SK-N-SH treated with all-trans-retinoic acid at 6 μM for 48 hours (cell line): ENCODE measurements at regions not wholly inside any gene's neighbourhood (a gene's known extent, or its start where the extent isn't known, plus 50 kb on each side); places are given as distances from the start of the nearest gene placed in this dataset.

ENCODE experiments used
- ESRRG ChIP-seq: fragments of 250-450 bp; sonication (Bioruptor Pico); IDR thresholded peaks from 2 replicates; pipeline ENCODE4 v1.6.1; 2021; ENCODE audit warnings: mild to moderate bottlenecking
- ZC3H10 ChIP-seq: fragments of 250-450 bp; sonication (Bioruptor Pico); IDR thresholded peaks from 2 replicates; pipeline ENCODE4 v1.5.1; 2021; ENCODE audit warnings: mild to moderate bottlenecking, moderate library complexity
- TF ChIP-seq, protein P1 (sequence below): fragments of 250-450 bp; sonication (Bioruptor Pico); IDR thresholded peaks from 2 replicates; pipeline ENCODE4 v1.5.0; 2020; ENCODE audit warnings: mild to moderate bottlenecking, moderate library complexity
- TF ChIP-seq, protein P2 (sequence below): fragments of 250-450 bp; sonication (Bioruptor Pico); IDR thresholded peaks from 2 replicates; pipeline ENCODE4 v1.8.0; 2020; ENCODE audit warnings: mild to moderate bottlenecking, moderate library complexity, borderline replicate concordance
- TF ChIP-seq, protein P3 (sequence below): fragments of 250-450 bp; sonication (Bioruptor Pico); IDR thresholded peaks from 2 replicates; pipeline ENCODE4 v1.5.1; 2020; ENCODE audit warnings: low read depth, mild to moderate bottlenecking, moderate library complexity

DNA sequence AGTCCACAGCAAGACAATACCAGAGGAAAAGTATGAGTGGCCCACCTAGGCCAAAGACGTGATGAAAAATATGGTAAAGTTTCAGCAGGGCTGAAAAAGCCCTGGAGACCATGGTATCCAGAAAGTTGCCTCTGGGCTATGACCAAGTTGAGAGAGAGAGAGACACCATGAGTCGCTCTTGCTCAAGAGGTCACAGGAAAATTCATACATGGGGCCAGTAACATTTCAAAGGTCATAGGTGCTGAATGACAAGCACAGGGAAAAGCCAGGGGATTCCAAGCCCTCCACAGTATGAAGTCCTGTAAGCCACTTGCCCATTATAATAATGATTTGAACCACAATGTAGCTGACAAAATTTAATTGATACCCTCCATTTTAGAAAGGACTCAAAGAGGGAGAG lies 657.7 kb upstream of the CITED2 start:
- TF ChIP-seq, protein P1, sequence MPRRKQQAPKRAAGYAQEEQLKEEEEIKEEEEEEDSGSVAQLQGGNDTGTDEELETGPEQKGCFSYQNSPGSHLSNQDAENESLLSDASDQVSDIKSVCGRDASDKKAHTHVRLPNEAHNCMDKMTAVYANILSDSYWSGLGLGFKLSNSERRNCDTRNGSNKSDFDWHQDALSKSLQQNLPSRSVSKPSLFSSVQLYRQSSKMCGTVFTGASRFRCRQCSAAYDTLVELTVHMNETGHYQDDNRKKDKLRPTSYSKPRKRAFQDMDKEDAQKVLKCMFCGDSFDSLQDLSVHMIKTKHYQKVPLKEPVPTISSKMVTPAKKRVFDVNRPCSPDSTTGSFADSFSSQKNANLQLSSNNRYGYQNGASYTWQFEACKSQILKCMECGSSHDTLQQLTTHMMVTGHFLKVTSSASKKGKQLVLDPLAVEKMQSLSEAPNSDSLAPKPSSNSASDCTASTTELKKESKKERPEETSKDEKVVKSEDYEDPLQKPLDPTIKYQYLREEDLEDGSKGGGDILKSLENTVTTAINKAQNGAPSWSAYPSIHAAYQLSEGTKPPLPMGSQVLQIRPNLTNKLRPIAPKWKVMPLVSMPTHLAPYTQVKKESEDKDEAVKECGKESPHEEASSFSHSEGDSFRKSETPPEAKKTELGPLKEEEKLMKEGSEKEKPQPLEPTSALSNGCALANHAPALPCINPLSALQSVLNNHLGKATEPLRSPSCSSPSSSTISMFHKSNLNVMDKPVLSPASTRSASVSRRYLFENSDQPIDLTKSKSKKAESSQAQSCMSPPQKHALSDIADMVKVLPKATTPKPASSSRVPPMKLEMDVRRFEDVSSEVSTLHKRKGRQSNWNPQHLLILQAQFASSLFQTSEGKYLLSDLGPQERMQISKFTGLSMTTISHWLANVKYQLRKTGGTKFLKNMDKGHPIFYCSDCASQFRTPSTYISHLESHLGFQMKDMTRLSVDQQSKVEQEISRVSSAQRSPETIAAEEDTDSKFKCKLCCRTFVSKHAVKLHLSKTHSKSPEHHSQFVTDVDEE: no peak
- TF ChIP-seq, protein P2, sequence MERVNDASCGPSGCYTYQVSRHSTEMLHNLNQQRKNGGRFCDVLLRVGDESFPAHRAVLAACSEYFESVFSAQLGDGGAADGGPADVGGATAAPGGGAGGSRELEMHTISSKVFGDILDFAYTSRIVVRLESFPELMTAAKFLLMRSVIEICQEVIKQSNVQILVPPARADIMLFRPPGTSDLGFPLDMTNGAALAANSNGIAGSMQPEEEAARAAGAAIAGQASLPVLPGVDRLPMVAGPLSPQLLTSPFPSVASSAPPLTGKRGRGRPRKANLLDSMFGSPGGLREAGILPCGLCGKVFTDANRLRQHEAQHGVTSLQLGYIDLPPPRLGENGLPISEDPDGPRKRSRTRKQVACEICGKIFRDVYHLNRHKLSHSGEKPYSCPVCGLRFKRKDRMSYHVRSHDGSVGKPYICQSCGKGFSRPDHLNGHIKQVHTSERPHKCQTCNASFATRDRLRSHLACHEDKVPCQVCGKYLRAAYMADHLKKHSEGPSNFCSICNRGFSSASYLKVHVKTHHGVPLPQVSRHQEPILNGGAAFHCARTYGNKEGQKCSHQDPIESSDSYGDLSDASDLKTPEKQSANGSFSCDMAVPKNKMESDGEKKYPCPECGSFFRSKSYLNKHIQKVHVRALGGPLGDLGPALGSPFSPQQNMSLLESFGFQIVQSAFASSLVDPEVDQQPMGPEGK: no peak
- TF ChIP-seq ESRRG (CRISPR knock-in tag) (no peak), ZC3H10 (CRISPR knock-in tag) (no peak)
- TF ChIP-seq, protein P3, sequence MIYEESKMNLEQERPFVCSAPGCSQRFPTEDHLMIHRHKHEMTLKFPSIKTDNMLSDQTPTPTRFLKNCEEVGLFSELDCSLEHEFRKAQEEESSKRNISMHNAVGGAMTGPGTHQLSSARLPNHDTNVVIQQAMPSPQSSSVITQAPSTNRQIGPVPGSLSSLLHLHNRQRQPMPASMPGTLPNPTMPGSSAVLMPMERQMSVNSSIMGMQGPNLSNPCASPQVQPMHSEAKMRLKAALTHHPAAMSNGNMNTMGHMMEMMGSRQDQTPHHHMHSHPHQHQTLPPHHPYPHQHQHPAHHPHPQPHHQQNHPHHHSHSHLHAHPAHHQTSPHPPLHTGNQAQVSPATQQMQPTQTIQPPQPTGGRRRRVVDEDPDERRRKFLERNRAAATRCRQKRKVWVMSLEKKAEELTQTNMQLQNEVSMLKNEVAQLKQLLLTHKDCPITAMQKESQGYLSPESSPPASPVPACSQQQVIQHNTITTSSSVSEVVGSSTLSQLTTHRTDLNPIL (CRISPR knock-in tag): no peak
